Activated naive CD4-positive, alpha-beta T cell (primary cell): ENCODE measurements at regions not wholly inside any gene's neighbourhood (a gene's known extent, or its start where the extent isn't known, plus 50 kb on each side); places are given as distances from the start of the nearest gene placed in this dataset.
"Not testable (repeated sequence)": the region's sequence is repeated elsewhere in the genome, so short reads cannot be mapped to it uniquely, and the experiment has no call there.

Source experiments
- DNase-seq, 4 experiments: peaks; one replicate each; lab custom pipeline; 2025; lab: John Stamatoyannopoulos, UW

DNA sequence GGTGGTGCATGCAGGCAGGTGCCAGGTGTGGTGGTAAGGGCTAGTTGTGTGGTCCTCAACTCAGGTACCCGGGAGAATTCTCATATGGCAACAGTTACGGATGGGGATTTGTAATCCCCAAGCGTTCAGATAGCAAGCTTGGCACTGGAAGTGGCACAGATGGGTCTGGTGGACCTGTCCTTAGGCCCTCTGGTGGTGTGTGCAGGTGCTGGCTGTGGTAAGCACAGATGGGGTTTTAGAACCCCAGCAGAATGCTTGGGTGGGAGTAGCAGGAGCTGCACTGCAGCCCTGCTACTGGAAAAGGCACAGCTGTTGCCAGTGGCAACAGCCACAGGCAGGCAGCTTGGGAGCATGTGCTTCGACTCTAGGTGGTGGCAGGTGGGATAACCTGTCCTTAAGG, 948.2 kb upstream of the FAM98A start:
- DNase-seq = no peak

DNA sequence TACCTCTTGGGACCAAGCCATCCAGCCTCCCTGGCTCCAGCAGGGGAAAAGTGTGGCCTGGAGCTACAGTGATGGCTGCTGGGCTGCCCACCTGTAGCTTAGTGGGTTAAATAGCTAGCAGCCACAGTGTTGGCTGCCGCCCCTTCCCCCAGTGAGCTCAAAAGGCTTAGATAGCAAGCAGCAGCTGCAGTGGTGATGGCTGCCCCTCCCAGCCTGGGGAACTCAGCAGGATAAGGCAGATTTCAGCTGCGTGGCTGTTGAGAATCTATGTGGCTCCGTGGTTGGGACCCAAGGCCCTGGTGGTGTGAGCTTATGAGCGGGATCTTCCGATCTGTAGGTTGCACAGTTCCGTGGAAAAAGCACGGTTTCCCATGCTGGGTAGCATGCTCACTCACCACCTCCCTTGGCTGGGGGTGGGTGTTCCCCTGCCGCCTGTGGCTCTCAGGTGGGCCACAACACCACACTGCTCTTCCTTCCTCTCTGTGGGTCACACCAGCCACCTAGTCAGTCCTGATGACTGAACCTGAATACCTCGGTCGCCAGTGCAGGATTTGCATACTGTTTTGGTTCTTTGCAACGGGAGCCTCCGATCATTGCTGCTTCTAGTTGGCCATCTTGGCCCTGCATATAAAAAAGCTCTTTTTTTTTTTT, 946.5 kb upstream of the FAM98A start:
- DNase-seq = no peak

DNA sequence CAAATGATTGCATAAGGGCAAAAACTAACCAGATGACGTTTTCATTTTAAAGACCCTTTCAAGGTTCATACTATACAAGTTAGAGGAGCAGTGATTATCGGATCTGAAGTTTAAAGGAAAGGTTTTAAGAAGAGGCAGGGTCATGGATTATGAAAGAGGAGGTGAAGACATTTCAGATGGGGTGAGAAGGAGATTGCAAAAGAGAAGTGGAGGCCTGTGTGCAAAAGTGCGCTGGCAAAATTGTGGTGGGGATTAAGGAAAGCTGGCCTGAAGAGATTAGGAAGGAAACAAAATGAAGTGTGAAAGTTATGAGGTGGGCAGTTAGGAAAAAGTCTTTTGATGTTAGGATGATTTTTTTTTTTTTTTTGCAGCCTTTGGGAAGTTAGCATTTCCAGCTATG, 935.7 kb upstream of the FAM98A start:
- DNase-seq = no peak

DNA sequence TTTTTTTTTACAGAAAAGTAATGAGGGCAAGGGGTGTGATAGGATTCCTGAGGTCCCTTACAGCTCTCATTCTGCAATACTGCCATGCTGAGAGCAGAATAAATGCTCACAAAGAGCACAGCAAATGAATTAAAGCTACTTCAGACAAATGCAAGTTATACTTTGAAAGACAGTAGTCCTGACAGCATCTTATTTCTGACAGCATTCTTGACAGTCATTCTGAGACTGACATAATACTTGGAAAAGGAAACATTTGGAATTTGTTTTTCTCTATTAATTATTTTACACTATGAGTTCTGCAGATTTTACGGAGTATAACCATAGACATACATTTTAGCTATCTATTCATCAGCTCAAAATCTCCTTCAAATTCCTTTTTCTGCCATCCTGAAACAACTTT, 935.2 kb upstream of the FAM98A start:
- DNase-seq = no peak

DNA sequence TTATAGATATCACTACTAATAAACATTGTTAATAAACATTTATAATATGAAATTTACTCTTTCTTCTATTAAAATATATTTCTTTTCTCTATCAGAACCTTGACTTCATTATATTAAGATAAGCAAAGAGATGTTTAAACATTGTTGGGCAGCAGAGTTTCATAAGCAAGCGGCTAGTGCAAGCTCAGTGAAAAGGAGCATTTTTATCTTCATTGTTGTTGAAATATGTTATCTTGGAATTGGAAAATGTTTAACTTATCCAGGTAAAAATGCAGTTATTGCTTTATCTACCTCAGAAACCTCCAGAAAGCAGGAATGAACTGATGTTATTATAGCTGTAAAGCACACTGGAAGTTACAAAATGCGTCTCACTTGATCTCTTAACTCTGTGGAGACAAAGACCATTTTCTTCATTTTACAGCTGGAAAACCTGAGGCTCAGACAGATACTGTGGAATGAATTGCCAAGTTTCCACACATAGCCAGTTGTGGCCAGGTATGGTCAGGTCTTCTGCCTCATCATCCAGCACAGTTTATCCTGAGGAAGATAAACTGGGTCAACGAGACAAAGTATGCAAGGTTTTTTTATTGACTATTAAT, 934.6 kb upstream of the FAM98A start:
- no peak for DNase-seq

DNA sequence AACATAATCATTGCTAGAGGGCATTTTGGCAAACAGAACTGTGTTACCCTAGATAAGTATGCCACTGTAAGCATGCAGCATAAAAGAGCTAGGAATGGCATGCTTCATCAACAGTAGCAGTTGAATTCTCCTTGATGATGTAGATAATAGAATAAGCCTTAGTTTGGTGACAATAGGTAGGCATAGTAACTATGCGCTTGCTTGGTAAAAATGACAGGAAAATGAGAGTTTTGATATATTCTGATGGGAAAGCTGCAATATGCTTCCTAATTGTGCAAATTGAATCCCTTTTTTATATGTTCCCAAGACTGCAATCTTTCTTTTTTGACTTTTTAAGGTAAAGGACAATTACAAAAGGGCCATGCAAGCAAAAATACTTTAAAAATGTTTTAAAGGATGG, 930.9 kb upstream of the FAM98A start:
- no peak for DNase-seq

DNA sequence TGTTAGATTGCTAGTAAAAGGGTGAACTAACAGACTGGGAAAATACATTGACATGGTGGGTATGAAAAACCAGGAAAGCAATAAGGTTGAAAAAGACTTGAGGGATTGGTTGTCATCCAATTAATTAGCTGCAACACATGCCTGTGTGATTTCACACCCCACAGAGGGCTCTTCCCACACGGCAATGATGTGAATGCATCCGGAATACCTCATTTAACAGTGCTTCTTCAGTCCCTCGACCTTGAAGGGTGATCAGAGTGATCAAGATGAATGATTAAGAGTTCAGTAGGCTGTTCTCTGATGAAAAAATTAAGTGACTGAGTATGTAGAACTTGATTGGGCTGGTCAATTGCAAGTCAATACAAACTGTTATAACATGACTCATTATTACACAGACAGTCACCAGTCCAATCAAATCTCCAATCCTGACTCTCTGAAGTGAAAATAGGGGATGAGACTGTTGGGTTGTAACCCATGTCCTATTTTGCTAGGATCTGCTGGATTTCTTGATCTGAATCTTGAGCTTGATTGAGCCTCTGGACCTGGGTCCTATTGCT, 924.9 kb upstream of the FAM98A start:
- no peak for DNase-seq

DNA sequence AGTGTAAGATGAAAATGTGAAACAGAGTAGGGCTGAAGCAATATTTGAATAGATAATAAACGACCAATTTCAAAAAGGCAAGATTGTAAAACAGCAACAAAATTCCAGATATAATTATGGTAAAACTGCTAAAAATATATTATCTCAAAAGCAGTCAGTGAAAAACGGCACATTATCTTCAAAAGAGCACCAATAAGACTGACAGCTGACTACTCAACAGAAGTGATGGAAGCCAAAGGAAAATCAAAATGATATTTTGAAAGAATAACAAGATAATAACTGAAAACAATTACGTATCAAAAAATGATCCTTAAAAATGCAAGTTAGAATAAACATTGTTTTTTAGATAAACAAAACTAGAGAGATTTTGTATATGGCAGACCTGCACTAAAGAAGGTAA, 920.6 kb upstream of the FAM98A start:
- no peak for DNase-seq

DNA sequence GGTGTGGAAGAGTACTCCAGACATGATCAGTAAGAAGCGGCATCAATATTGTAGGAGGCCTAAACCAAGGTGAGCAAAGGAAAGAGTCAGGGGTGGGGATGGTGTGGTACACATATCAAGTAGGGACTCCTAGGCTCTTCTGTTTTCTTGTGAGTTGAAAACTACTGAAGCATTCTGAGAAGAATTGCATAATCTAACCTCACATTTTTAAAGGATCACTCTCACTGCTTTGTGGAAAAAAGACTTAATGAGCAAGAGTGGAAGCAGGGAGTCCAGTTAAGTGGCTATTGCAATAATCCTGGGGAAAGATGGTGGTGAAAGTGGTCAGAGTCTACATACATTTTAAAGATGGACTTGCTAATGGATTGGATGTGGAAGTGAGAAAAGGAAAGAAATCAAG, 899.5 kb upstream of the FAM98A start:
- no peak for DNase-seq

DNA sequence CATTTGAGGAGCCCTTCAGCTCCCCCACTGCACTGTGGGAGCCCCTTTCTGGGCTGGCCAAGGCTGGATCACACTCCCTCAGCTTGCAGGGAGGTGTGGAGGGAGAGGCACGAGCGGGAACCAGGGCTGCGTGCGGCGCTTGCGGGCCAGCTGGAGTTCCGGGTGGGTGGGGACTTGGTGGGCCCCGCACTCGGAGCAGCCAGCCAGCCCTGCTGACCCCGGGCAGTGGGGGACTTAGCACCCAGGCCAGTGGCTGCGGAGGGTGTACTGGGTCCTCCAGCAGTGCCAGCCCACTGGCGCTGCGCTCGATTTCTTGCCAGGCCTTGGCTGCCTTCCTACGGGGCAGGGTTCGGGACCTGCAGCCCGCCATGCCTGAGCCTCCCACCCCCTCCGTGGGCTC, 895.1 kb upstream of the FAM98A start:
- not testable (repeated sequence) for DNase-seq

DNA sequence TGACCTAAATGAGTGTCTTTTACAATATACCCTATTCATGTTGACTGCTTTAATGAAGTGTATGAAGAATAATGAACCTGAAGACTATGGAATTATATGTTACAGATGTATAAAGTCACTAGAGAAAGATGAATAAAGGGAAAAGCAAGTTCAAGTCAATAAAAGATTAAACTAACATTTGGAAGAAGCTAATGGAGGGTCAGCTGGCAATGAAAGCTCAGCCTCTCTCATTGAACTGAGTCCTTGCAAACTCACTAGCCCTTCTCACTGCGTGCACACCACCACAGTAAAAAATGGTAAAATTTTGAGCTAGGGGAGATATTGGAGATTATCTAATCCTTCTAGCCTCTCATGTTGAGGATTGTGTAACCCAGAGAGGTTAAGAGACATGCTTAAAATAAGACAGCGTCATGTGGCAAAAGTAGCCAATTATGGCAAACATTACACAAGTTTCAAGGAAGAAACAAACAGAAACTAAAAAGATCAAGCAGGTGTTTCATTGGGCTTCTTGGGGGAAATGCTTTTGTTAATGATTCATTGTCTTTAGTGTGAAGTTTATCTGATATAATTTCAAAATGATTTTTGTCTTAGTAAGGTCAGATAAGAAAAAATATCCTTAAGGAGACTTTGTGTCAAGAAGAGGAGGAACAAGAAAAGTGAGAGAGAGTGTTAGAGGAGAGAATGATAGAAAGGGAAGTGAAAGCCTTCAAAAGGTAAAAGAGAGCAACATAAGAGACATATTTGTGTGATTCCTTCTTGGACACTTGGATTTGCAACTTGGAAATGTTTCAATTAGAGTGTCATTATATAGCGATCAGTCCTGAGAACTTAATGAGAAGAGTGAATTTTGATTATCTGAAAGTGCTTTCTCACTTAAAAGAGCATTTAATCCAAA, 893.7 kb upstream of the FAM98A start:
- no peak for DNase-seq

DNA sequence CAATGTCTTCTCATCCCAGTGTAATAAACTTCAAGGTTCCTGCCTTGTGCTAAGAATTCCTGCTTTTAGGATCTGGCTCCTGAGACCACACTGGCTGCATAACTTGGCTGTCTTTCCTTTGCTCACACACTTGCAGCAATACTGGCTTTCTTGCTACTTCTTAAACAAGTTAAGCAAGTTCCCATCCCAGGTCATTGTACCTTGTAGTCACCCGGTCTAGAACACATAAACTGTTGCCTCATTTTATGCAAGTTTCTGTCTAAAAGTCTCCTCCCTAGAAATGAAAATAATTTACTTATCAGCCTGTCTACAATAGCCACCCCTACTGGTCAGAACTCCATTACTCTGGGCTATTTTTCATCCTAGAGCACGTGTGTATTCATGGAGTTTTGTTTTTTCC, 887.9 kb upstream of the FAM98A start:
- no peak for DNase-seq

DNA sequence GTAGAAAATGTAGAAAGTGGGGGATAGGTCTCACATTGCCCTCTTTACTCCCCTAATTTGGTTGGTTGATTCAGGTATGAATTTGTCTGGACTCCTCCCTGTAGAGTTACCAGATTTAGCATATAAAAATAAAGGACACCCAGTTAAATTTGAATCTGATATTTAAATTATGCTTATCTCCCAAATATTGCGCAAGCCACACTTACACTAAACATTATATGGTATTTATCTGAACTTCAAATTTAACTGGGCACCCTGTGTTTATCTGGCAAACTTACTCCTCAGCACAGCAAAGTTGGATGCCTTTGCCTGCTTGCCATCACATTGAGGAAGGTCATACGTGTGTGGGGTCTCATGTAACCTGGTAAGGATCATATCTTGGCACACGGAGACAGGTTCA, 882.4 kb upstream of the FAM98A start:
- DNase-seq = no peak

DNA sequence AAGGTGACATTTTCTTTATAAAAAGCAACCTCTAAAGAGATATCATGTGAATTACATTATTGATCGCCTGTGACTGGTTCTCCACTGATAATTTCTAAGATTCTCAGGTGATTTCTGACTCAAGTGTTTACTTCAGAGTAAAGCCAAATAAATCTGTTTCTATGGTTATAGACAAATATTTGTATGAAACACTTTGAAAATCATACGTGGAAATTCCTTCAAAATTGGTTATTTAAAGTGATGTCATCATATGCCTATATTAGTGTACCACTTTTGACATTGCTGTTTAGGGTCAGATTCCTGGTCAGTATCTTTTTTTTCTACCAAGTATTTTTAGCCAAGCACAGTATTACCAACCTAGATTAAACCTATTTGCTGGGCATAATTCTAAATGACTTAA, 881.3 kb upstream of the FAM98A start:
- DNase-seq = no peak

DNA sequence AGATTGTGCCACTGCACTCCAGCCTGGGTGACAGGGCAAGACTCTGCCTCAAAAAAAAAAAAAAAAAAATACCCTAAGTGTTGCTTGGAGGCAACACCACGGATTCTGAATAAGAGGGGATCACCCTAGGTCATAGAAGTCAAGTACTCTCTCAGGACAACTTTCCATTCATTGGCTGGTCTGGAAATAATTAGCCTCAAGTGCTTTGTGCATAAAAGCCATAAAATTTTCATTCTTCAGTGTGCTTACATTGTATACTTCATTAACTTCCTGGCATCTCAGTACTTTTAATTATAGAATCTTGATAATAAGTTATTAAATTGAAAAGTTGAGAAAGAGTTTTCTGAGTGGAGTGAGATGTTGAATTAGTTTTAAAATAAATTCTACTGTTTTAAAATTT, 876.1 kb upstream of the FAM98A start:
- no peak for DNase-seq

DNA sequence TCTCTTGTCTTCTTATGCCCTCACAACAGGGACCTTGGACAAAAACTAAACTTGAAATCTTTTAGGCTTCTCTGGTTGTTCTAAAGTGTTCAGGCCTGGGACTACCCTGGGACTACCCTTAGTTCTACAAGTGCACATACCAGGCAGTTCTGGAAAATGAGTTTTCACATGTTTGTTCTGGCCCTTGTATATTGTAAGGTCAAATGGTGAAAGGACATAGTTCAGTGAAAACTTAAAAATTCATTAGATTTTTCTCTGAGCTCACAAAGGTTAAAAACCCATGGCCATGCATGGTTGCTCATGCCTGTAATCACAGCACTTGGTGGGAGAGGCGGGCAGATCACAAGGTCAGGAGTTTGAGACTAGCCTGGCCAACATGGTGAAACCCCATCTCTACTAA, 875.5 kb upstream of the FAM98A start:
- no peak for DNase-seq

DNA sequence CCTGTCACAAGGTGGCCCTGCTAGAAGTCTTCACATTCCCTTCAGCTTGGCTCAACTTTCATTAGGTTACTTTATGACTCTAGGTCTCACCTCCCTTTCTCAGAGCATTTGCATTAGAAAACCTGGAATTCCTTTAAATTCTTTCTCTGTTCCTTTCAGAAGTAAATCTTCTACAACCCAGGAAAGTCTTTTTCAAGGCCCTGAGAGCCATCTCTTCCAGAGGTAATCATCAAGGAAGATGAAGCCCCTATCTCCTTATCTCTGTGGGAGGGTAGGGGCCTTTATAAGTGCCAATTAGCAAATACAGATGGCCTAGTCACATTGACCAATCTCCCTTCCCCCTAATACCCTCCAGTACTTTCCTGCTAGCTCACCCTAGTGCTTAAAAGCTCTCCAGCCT, 848.0 kb upstream of the FAM98A start:
- DNase-seq = no peak

DNA sequence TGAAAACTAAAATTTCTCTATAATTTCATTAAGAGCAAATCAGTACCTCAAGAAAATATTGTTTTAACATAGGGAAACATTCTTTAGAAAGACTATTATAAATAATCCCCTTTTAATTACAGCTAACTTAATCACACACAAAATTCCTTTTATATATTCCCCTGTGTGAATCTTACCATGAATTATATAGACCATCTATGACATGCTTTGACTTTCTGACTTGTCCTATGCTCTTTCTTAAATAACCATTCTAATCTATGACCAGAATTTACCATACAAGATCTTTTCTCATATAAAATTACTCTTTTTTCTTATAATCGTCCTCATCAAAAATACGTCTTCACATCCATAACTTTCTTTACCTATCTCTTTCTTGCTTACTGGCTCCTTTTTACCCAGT, 824.2 kb upstream of the FAM98A start:
- DNase-seq = no peak

DNA sequence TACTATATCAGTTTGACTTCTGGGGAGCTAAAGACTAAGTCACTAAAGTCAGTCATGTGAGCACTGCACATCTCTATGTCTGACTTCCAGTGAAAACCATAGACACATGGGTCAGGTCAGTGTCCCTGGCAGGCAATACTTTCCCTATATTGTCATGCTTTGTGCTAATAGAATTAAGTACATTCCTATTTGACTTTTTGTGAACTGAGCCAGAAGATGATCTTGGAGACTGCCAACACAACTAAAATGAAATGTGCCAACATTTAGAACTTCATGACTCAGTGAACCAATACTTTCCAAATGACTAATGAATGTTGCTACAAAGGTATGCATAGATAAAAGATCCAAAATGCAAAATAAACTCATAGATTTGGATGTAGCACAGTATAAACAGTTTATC, 820.8 kb upstream of the FAM98A start:
- DNase-seq = no peak

DNA sequence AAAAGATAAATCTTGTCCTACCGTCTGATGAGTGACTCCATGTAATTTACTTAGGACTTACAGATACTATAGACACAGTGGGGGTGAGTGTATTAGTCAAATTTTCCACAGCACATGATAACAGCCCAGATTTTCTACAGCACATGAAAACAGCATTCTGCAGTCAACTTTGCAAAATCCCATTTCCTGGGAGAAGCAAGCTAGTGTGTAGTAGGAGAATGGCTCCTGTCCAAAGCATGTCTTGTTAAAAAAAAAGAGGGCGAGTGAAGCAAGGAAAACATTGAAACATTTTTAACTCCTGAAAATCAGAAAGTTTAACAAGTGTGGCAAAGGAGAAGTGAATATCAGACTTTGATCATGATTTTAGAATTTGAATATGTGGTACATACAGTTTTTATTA, 817.8 kb upstream of the FAM98A start:
- no peak for DNase-seq

DNA sequence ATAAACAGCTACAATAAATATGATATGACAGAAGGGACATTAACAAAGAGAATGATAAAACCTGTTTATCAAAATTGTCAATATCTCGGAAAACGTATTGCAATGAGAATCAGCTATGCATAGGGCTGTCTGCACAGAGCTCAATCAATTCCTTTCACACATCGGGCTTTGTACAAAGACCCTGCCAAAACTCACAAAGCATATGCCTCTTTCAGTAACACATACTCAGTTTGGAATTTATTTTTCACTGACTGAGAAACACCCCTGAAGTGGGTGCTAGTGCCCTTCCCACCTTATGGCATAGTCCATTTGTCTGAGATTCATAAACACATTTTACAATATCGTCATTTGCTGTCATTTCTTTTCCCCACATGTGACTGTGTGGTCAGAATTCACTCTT, 815.8 kb upstream of the FAM98A start:
- DNase-seq = no peak

DNA sequence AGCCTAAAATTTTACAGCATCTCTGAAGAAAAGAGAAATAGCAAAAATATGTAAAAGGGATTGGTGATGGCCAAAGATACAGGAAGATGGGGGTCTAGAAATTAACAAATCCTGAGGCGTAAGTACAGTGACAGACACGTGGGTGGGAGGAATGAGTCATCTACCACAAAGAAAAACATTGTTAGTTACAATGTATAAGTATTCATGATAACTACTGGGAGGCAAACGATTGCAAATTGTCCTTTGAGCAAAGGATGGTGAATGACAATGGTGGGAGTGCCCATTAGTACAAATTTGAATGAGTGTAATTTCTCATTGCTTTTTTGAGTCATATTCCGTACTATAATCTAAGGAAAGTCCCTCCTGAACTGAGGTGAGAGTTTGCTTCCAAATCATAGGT, 809.0 kb upstream of the FAM98A start:
- no peak for DNase-seq

DNA sequence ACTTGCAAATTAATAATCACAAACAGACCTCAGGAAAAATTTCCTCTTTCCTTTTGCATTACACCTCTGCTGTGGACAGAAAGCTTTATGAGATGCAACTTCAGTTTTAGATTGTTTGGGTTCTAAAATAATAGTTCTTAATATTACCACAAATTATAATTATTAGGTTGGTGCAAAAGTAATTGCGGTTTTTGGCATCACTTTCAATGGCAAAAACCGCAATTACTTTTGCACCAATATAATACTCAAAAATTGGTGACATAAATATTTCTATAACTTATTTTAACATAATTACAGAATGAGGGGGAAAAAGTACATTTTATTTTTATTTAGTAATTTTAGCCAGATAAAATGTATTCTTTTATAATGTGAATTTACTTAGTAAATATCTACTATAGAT, 804.4 kb upstream of the FAM98A start:
- no peak for DNase-seq
